OCI-LY3 (cell line): ENCODE measurements at regions not wholly inside any gene's neighbourhood (a gene's known extent, or its start where the extent isn't known, plus 50 kb on each side); places are given as distances from the start of the nearest gene placed in this dataset.

ENCODE experiments used
- H2AFZ ChIP-seq: fragments of 200-600, 300-600 bp; shearing (Covaris generic); 2 replicates; pipeline ENCODE4 v1.6.0; 2014; ENCODE audit warnings: antibody characterized with exemption, low read depth, low read length
- H3K27ac ChIP-seq: fragments of 200-600, 300-600 bp; sonication (generic); 2 replicates; pipeline ENCODE4 v1.5.1; 2014; ENCODE audit warnings: mild to moderate bottlenecking, low read length, moderate library complexity, mixed read lengths
- H3K27me3 ChIP-seq: fragments of 200-600, 300-600 bp; sonication (generic); 2 replicates; pipeline ENCODE4 v1.6.1; 2014; ENCODE audit warnings: low read depth, low read length, mixed read lengths
- H3K36me3 ChIP-seq: fragments of 200-600, 300-600 bp; sonication (generic); replicated peaks from 2 replicates; pipeline ENCODE3; 2014; ENCODE audit warnings: low read depth, low read length, mixed read lengths
- H3K4me1 ChIP-seq: fragments of 300-600, 200-600 bp; sonication (generic); 2 replicates; pipeline ENCODE4 v1.6.1; 2014; ENCODE audit warnings: low read length, mixed read lengths
- H3K4me2 ChIP-seq: fragments of 200-600, 300-600 bp; sonication (generic); 2 replicates; pipeline ENCODE4 v1.6.1; 2014; ENCODE audit warnings: low read length, mixed read lengths
- H3K4me3 ChIP-seq: fragments of 300-600, 200-600 bp; sonication (generic); 2 replicates; pipeline ENCODE4 v1.5.1; 2014; ENCODE audit warnings: antibody characterized with exemption, mild to moderate bottlenecking, low read length, moderate library complexity
- H3K79me2 ChIP-seq: fragments of 300-600, 200-600 bp; shearing (Covaris generic); 2 replicates; pipeline ENCODE4 v1.6.1; 2014; ENCODE audit warnings: mild to moderate bottlenecking, low read length, mixed read lengths
- H3K9ac ChIP-seq: fragments of 300-600, 200-600 bp; shearing (Covaris generic); 2 replicates; pipeline ENCODE4 v1.6.0; 2014; ENCODE audit warnings: mild to moderate bottlenecking, low read length, moderate library complexity
- H3K9me3 ChIP-seq: fragments of 200-600, 300-600 bp; shearing (Covaris generic); 2 replicates; pipeline ENCODE4 v1.6.1; 2014; ENCODE audit warnings: low read length, mixed read lengths; ENCODE audit not compliant: insufficient read depth
- H4K20me1 ChIP-seq: fragments of 200-600, 300-600 bp; sonication (generic); 2 replicates; pipeline ENCODE4 v1.6.1; 2016; ENCODE audit warnings: low read length, mixed read lengths; ENCODE audit not compliant: insufficient read depth
- EZH2phosphoT487 ChIP-seq: fragments of 200-600 bp; shearing (Covaris generic); IDR thresholded peaks from 2 replicates; pipeline ENCODE4 v1.6.1; 2018; ENCODE audit warnings: antibody characterized with exemption, mixed run types, low read depth
- TF ChIP-seq, protein P1 (sequence below): fragments of 200-600, 300-600 bp; sonication (generic); IDR thresholded peaks from 2 replicates; pipeline ENCODE4 v1.5.1; 2014; ENCODE audit warnings: antibody characterized with exemption, low read length, low read depth

DNA sequence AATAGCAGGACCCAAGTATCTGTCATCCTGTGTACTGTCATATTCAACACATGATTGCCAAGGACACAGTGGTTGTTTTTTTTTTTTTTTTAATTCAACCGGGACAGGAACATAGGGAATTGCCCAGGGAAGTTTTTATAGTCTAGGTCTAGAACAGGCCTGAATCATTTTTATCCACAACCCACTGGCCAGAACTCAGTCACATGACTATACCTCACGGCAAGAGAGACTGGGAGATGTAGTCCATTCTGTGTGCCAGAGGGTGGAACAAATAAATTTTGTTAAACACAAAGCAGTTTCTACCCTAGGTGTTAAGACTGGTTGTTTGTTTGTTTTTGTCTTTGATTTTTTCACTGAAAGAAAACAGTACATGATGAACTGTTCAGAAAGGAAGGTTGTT is 105.8 kb upstream of the SMARCA2 start:
- TF ChIP-seq, protein P1, sequence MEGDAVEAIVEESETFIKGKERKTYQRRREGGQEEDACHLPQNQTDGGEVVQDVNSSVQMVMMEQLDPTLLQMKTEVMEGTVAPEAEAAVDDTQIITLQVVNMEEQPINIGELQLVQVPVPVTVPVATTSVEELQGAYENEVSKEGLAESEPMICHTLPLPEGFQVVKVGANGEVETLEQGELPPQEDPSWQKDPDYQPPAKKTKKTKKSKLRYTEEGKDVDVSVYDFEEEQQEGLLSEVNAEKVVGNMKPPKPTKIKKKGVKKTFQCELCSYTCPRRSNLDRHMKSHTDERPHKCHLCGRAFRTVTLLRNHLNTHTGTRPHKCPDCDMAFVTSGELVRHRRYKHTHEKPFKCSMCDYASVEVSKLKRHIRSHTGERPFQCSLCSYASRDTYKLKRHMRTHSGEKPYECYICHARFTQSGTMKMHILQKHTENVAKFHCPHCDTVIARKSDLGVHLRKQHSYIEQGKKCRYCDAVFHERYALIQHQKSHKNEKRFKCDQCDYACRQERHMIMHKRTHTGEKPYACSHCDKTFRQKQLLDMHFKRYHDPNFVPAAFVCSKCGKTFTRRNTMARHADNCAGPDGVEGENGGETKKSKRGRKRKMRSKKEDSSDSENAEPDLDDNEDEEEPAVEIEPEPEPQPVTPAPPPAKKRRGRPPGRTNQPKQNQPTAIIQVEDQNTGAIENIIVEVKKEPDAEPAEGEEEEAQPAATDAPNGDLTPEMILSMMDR, result no peak
- TF ChIP-seq EZH2phosphoT487, result no peak
- no peaks in the 10 kb centered on the region for H3K27me3 ChIP-seq

DNA sequence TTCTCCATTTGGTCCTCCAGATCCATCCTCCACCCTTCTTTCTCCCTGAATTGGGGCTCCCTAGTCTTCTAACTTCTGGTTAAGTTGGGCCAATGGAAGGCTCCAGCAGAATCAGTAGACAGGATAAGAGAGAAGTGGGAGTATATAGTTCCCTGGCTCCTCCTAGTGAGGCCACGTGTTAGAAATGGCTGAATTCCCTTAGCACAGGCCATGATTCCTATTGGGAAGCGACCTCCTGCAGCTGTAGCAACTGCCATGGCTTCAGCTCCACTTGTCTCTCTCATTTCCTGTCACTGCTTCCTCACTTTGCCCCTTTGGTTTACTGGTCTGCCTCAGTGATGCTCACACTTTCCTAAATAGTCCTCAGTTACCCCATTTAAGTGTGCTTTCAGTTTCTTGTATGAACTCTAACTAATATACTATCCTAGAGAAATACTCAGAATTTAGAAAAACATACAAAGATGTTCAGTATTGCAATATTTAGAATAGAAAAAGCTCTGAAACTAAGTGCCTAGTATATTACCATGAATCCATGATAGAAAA is 104.8 kb upstream of the SMARCA2 start:
- Histone ChIP-seq H3K36me3 (peaks cover 67% of the 10 kb centered on the region), H3K27me3 (no peaks in the 10 kb centered on the region), H3K4me1 (peaks cover 56% of the 10 kb centered on the region), H3K9ac (no peak overlapping the region), H4K20me1 (no peaks in the 10 kb centered on the region), H3K79me2 (0 out of 2 replicates have a peak, but pooled peaks cover 11% of the 10 kb centered on the region), H3K27ac (peak overlapping the region; percentile 25; the same call in 1 of the 2 replicates), H3K4me3 (no peak overlapping the region), H3K9me3 (no peaks in the 10 kb centered on the region), H2AFZ (no peak overlapping the region), H3K4me2 (no peak overlapping the region)
- TF ChIP-seq, protein P1, result no peak
- TF ChIP-seq EZH2phosphoT487, result no peak

More for the DNA sequence above, 105.8 kb upstream of the SMARCA2 start:
- H3K27ac ChIP-seq, result peak overlapping the region; percentile 25; the same call in 1 of the 2 replicates
- peaks cover 60% of the 10 kb centered on the region for H3K36me3 ChIP-seq
- peaks cover 46% of the 10 kb centered on the region for H3K4me1 ChIP-seq
- H3K9ac ChIP-seq, result no peak overlapping the region
- H4K20me1 ChIP-seq, result no peaks in the 10 kb centered on the region
- H3K4me3 ChIP-seq, result no peak overlapping the region
- 0 out of 2 replicates have a peak, but pooled peaks cover 11% of the 10 kb centered on the region for H3K79me2 ChIP-seq
- H3K4me2 ChIP-seq, result no peak overlapping the region
- H2AFZ ChIP-seq, result no peak overlapping the region
- H3K9me3 ChIP-seq, result no peaks in the 10 kb centered on the region

DNA sequence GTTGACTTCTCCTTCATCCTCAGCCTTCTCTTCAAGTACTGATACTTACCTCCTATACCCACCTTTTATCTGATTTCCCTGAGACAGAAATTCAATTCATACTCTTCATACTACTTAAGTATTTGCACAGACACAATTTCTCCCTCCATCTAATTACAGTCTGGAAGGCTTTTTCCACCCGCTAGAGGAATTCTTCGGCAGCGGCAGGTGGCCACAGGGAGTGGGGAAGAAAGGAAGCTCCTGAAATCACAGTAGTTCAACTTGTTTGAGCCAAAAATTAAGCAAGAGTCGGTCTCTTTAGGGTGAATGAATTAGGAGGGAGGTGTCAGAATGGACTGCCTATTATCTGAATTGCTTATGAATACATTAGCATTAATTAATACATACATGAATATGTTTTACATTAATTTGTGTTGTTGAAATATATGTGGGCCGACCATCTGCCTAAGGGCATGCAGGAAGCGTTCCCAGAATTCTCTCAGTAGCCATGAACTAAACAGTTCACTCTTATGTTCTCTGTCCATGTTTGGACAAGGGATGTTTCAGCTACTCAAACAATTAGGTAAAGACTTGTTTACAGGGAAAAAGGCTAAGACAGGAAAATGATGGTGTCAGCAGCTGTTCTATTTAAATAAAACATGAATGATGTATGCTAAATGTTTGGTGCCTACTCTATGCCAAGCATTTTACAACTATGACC is 101.4 kb upstream of the SMARCA2 start:
- Histone ChIP-seq H3K9me3 (0 out of 2 replicates have a peak, but pooled peaks cover 3% of the 10 kb centered on the region), H3K4me3 (peak overlapping the region; percentile 3; the same call in 1 of the 2 replicates), H2AFZ (no peak overlapping the region), H3K79me2 (0 out of 2 replicates have a peak, but pooled peaks cover 11% of the 10 kb centered on the region), H3K9ac (peak overlapping the region; percentile 72), H3K4me1 (peaks cover 90% of the 10 kb centered on the region), H3K4me2 (peak overlapping the region; percentile 36), H3K27ac (peak overlapping the region; percentile 94), H3K36me3 (peaks cover 71% of the 10 kb centered on the region), H4K20me1 (no peaks in the 10 kb centered on the region), H3K27me3 (no peaks in the 10 kb centered on the region)
- TF ChIP-seq, protein P1, result no peak
- TF ChIP-seq EZH2phosphoT487, result no peak

DNA sequence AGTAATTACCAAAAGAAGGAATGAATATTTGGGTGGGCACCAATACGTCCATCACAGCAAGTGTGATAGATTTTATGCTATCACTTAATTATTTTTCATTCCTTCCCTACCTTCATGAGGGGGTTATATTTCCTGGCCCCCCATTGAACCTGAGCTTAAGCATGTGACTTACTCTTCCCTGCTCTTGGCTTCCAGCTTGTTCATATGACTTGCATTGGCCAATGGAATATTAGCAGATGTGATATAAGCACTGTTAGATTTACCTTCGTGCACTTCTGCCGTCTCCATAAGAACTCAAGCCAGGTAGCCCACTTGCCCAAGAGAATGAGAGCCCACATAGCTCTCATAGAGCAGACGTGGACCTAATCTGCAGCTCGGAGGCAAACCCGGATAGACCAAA is 99.1 kb upstream of the SMARCA2 start:
- peak overlapping the region; percentile 94 for H3K27ac ChIP-seq
- no peaks in the 10 kb centered on the region for H3K27me3 ChIP-seq
- no peak for TF ChIP-seq EZH2phosphoT487
- TF ChIP-seq, protein P1, result no peak
- no peak overlapping the region; the same call in 1 of the 2 replicates for H3K9ac ChIP-seq
- H3K4me1 ChIP-seq, result peaks cover 100% of the 10 kb centered on the region
- peaks cover 15% of the 10 kb centered on the region for H3K79me2 ChIP-seq
- peaks cover 58% of the 10 kb centered on the region for H3K36me3 ChIP-seq
- no peaks in the 10 kb centered on the region for H4K20me1 ChIP-seq
- no peak overlapping the region for H3K4me3 ChIP-seq
- H3K9me3 ChIP-seq, result 0 out of 2 replicates have a peak, but pooled peaks cover 3% of the 10 kb centered on the region
- no peak overlapping the region for H3K4me2 ChIP-seq
- H2AFZ ChIP-seq, result no peak overlapping the region
